Ramos (cell line): ENCODE measurements at regions not wholly inside any gene's neighbourhood (a gene's known extent, or its start where the extent isn't known, plus 50 kb on each side); places are given as distances from the start of the nearest gene placed in this dataset.

ENCODE experiments used
- in situ Hi-C: fragments of 300-500 bp; cut with MboI; formaldehyde crosslinking; loops from one replicate; pipeline ENCODE4 v1.14.3; 2022; ENCODE audit warnings: low sequenced_read_pairs; ENCODE audit not compliant: unreplicated experiment

DNA sequence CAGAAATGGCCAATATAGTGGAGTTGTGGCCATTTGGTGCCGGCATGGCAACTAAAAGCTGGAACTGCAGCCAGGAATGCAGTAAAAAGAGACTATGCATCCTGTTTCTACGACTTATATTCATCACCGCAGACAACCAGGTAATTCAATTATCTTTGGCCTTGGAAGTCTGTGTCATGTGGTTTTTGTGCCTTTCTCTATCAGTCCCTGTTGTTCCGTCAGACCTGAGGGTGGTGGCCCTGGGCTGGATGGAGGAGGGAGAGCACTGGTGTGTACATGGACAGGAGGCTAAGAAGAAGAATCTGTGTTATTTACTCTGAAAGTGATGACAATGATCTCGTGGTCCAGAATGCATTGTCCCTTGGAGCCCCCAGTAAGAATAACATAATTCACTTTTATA is 852.6 kb downstream of the VRK1 start:
- in situ Hi-C loops = no loop called here

DNA sequence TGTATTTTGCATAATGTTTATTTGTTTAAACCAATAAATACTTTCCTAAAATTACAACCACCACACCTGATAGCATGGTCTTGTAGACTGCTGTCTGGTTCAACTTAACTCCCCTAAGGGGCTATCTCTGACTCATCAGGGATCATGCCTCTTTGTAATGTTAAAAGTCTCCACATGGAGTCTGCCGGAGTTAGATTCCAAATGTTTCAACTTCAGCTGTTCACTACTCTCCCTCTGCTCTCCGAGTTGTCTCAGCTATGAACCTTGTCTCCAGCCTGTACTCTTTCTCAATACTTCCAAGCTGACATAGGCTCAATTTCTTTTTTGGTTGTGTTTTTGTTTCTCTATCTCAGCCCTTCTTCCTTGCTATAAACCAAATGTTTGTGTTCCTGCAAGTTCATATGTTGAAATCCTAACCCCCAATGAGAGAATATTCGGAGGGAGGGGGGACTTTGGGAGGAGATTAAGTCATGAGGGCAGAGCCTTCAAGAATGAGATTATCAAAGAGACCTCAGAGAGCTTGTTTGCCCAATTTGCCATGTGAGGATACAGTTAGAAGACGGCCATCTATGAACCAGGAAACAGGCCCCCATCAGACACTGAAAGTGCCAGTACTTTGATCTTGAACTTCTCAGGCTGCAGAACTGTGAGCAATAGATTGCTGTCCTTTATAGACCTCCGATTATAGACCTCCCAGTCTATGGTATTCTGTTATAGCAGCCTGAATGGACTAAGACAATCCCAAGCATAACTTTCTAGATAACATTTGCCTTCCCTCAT is 858.2 kb downstream of the VRK1 start:
- in situ Hi-C loops = no loop called here

GRCh38 chr14:97657609-97658008 is 860.4 kb downstream of the VRK1 start:
- in situ Hi-C loops = no loop called here

- in situ Hi-C loops = no loop called here
These were observed 890.9 kb downstream of the VRK1 start for GRCh38 chr14:97687944-97688630.

DNA sequence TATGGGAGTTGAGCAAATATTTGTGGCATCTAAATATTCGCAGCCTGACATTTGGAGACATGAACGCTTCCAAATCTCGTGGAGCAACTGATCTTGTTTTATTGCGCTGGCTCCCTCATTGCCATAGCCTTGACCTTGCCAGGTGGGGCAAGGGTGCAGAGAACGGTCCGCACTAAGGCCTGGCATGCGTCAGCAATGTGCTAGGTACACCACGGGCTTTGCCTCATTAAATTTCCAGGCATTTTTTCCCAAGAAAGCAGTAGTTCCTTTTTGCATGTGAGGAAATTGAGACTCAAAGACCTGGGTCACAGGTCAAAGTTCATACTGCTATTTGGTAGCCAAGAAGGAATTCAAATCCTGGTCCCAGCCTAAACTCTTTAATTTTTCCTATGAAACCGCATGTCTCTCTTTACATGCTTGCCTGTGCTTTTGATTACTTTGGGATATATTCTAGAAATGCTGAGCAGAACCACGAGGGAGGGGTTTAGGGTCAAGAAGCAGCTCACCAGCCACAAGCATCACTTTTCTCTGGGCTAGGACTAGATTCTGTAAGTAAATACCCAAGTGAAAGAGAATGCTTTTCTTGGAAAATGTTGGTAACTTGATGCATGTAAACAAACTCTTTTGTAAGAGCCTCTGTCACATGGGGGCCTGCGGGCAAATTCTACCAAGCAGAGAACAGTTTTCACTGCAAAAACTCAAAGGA is 891.6 kb downstream of the VRK1 start:
- in situ Hi-C loops = no loop called here

- in situ Hi-C loops = no loop called here
These were observed 894.9 kb downstream of the VRK1 start for GRCh38 chr14:97692084-97692483.

DNA sequence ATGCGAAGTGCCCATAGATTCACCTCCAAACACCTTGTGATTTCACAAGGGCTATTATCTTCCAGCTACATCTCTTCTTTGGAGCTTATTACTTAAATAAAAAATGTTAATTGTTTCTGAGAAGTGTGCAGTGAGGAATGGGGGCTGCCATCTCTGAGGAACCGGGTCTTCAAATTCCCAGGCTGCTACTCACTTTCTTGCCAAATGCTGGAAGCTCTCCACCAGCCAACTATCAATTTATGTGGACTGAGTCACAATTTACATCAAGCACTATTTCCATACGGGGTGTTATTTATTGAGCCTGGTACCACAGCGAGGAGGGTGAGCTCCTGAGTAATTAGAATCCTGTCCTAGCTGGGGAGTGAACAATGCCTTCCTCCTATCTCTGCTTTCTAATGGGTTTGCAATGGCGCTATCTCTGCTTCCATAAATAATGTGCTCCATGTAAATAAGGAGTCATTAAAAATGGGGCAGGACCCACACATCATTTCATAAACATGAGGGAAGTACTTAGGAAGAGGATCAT is 898.3 kb downstream of the VRK1 start:
- in situ Hi-C loops = no loop called here

DNA sequence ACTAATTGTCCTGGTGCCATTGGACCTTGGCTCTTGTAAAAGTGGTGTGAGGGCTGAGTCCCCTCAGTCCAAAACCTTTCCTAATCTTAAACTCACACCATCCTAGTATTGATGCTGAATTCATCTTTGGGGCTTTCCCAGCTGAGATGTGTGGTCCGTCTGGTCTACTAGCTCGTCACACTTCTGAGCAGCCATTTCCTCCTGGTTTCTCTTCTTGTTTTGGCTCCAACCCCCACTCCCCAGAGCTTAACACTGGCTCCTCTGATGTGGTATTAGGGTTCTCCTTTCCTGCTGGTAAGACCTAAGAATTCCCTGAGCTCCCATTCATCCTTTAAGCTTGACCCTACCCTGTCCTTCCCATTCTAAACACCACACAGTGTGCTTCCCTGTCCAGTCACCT is 900.6 kb downstream of the VRK1 start:
- in situ Hi-C loops = no loop called here

- in situ Hi-C loops = no loop called here
These were observed 901.8 kb downstream of the VRK1 start for GRCh38 chr14:97699026-97699425.

DNA sequence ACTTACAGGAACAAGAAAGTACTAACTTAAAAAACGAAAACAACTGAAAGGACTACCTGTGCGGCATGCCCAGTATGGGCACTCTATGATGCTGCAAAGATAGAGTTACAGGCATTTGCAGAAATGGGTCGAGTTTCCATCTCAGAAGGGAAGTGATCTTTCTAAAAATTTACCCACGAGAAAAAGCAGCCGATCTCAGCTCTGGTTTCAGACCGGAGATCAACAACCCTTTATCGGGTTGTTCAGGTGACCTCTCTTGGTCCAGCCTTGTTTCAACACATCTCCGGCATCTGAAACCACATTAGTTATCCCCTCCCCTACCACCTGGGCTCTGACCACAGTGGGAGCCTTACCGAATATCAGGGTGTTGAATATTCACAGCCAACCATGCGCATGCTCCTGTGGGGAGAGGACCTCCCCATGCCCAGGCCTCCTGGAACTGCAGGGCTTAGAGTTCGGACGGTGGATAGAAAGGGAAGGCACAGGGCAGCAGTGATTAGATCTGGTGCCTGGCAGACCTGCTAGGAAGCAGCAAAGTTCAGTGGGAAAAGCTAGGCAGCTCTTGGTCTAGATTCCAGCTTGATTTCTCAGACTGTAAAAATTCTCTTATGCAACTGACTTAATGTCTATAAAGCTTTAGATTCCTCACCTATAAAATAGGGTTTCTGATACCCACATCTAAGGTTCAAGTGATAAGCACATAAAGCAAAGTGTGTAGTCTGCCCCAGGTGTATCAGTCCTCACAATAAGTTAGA is 906.0 kb downstream of the VRK1 start:
- in situ Hi-C loops = no loop called here

DNA sequence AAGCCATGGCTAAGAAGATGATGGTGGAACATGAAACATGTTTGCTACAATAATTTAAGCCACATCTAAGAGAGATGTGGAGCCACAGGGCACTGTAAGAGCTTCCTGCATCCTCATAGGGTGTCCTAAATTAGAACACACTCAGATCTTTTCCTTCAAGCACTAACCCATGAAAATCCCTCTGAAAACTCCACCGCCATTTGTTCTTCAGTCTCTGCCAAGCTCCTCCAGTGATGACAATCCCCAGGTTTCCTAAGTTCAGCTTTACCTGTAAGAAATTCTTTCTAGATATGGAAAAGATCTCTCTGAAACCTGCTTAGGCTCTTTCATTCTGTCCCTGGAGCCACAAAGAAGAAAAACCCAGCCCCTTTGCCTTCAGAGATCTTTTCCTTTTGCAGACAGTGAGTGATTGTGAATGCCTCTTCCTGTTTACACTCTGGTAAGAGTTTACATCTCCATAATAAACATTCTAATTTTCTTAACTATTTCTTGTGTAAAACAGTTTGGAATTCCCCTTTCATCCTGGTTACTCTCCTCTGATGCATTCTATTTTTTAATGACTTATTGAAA is 907.2 kb downstream of the VRK1 start:
- in situ Hi-C loops = no loop called here

DNA sequence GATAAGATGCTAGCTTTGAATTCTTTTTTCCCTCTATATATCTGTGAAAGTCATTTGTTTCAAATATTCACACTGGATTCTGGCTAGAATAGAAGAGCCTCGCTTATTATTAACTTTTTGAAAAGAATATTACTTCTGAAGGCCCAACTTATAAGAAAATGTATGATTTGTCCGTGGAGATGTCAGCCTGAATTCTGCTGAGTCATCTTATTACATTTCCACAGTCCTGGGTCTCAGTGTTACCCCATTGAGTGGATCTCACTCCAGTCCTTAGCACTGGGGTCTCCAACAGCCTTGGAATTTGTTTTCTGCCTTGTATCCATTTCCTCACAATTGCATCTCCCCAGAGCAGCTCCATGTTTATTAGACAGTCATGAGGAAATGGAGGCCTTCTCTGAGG is 907.9 kb downstream of the VRK1 start:
- in situ Hi-C loops = no loop called here

- in situ Hi-C loops = no loop called here
These were observed 908.8 kb downstream of the VRK1 start for GRCh38 chr14:97705976-97706375.

DNA sequence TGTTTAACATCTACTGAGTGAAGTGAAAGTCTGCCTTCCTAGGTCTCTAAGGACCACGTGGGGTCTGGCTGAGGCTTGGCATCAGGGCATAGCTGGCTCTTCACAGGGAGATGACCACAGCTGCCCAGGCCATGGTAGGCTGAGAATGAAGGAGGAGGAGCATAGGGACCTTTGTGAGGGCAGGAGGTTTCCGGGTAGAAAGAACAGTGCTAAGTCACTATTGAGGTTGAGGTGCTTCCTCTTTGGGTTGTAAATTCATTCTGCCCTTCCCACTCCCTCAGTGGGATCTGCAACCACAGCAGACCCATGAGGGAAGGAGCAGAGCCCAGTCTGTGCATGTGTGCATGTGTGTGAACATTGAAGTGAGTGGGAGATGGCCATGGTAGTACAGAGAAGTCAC is 909.6 kb downstream of the VRK1 start:
- in situ Hi-C loops = no loop called here

- in situ Hi-C loops = no loop called here
These were observed 910.4 kb downstream of the VRK1 start for GRCh38 chr14:97707603-97708002.

DNA sequence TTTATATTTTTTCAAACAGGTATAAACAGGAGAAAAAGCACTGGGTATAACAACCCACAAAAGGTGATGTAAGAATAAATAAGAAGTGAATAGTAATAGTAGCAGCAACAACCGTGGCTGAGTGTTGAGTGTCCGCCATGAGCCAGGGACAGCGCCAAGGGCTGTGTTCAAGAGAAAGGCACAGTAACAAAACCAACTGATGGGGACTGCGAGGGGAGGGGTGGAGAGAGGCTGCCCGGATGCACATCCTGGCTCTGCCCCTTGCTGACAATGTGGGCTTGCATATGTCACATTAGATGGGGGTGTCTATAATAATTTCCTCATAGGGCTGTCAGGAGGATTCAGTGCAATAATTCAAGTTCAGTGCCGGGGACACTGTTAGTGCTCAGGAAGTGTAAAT is 912.4 kb downstream of the VRK1 start:
- in situ Hi-C loops = no loop called here

DNA sequence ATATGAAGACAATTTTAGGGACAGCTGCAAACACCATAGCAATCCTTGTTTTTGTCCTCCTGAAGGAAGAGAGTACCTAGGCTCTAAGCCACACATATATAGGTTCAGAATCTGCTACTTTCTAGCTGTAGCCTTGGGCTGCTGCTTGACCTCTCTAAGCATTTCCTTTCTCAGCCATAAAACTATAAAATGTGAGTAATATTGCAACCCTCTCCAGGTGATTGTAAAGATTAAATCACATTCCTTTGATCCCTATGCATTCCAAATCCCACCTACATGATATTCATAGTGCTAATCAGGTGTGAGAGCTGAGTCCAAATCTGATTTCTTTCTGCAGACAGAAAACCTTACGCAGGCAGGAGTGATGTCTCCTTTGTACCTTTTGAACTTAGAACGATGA is 913.5 kb downstream of the VRK1 start:
- in situ Hi-C loops = no loop called here

GRCh38 chr14:97712471-97712870 is 915.3 kb downstream of the VRK1 start:
- in situ Hi-C loops = no loop called here

- in situ Hi-C loops = no loop called here
These were observed 915.8 kb downstream of the VRK1 start for GRCh38 chr14:97713023-97713422.

GRCh38 chr14:97718886-97719442 is 921.8 kb downstream of the VRK1 start:
- in situ Hi-C loops = no loop called here
